ENCODE measurements at regions not wholly inside any gene's neighbourhood (a gene's known extent, or its start where the extent isn't known, plus 50 kb on each side); places are given as distances from the start of the nearest gene placed in this dataset.

DNA sequence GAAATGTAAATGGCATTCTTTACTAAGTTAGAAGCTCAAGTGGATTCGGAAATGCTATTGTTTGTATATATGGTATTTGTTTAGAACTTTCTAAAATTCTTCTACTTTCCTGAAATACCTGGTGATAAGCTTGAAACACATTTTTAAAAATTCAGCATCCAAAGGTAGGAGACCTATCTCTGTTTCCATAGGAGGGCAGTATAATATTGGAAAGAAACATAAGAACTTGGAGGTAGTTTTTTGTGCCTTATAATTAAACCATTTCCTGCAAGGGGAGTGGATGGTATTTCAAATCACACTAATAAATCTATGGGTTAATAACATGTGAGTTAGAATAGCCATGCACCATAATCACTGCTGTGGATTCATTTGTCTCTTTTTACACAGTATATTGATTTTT, 217.4 kb upstream of the AADAT start:
- TF ChIP-seq JUN (IDR thresholded peaks at IDR 0.05; ENCODE audit: borderline replicate concordance, insufficient read depth, insufficient read length, low read depth): no peak
- TF ChIP-seq EZH2 (IDR thresholded peaks at IDR 0.05; ENCODE audit: borderline replicate concordance, low read depth, low read length, severe bottlenecking): no peak
- Histone ChIP-seq H3K4me2 (ENCODE audit: insufficient read depth, low read length) (no peak overlapping the region), H3K27ac (ENCODE audit: insufficient read depth, low read depth, low read length) (no peak overlapping the region), H3K79me2 (ENCODE audit: control insufficient read depth, insufficient read depth, low read length) (no peaks in the 10 kb centered on the region), H3K4me1 (ENCODE audit: control insufficient read depth, extremely low read depth, insufficient read depth, low read length) (no peaks in the 10 kb centered on the region), H2AFZ (ENCODE audit: low read depth, low read length) (no peak overlapping the region), H3K36me3 (ENCODE audit: control insufficient read depth in 2 of 2, extremely low read depth in 1 of 2, insufficient read depth in 2 of 2, low read length in 2 of 2) (no peaks in the 10 kb centered on the region), H3K9ac (replicated peaks; ENCODE audit: extremely low read depth, insufficient read depth, low read length) (no peak overlapping the region), H3K27me3 (ENCODE audit: control insufficient read depth in 2 of 2, insufficient read depth in 2 of 2, low read length in 2 of 2) (no peaks in the 10 kb centered on the region), H4K20me1 (replicated peaks; ENCODE audit: control insufficient read depth, extremely low read depth, insufficient read depth, low read length) (no peaks in the 10 kb centered on the region), H3K9me3 (replicated peaks; ENCODE audit: control insufficient read depth, insufficient read depth, low read length) (peaks cover 2% of the 10 kb centered on the region), H3K4me3 (replicated peaks in 1 of 3; ENCODE audit: insufficient read depth in 1 of 3, low read depth in 1 of 3, low read length in 3 of 3) (no peak overlapping the region), H3K9me1 (replicated peaks; ENCODE audit: control insufficient read depth, extremely low read depth, insufficient read depth, low read length) (no peaks in the 10 kb centered on the region)
- no peak for DNase-seq (ENCODE audit: low read depth, low spot score)
- no TSS peak for BruUV-seq (replicated peaks)
- intact Hi-C loops (cut with micrococcal nuclease) (no loop called here), dilution Hi-C loops (cut with MboI; ENCODE audit: extremely low pct_ligation_motif_present, low sequenced_read_pairs) (no loop called here)
- ChIA-PET POLR2A (no interaction called here), CTCF (no interaction called here)
- FAIRE-seq: no peak

DNA sequence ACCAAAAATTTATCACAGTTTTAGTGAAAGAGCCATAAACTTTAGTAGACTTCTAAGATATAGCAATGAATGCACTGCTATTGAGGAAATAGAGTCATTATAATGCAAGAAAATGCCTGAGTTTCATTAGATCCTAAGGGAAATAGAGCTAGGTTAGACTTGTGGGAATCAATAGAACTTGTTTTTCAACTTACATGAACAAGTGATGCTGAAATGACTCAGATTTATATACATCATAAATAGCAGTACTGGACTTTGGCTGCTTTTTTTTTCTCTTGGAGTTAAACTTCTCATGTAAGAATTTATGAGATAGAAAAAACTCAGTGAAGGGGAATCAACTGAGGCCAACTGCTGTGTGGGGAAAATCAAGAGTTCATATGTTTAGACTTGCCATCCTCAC, 216.5 kb upstream of the AADAT start:
- H3K4me2 ChIP-seq (ENCODE audit: insufficient read depth, low read length): no peak overlapping the region
- no peak for DNase-seq (ENCODE audit: low read depth, low spot score)
- ChIA-PET POLR2A (no interaction called here), CTCF (no interaction called here)
- H3K9me1 ChIP-seq (replicated peaks; ENCODE audit: control insufficient read depth, extremely low read depth, insufficient read depth, low read length): no peaks in the 10 kb centered on the region
- no TSS peak for BruUV-seq (replicated peaks)
- H3K79me2 ChIP-seq (ENCODE audit: control insufficient read depth, insufficient read depth, low read length): no peaks in the 10 kb centered on the region
- H3K36me3 ChIP-seq (ENCODE audit: control insufficient read depth in 2 of 2, extremely low read depth in 1 of 2, insufficient read depth in 2 of 2, low read length in 2 of 2): no peaks in the 10 kb centered on the region
- intact Hi-C loops (cut with micrococcal nuclease) (no loop called here), dilution Hi-C loops (cut with MboI; ENCODE audit: extremely low pct_ligation_motif_present, low sequenced_read_pairs) (no loop called here)
- H3K4me1 ChIP-seq (ENCODE audit: control insufficient read depth, extremely low read depth, insufficient read depth, low read length): no peaks in the 10 kb centered on the region
- H3K27ac ChIP-seq (ENCODE audit: insufficient read depth, low read depth, low read length): no peak overlapping the region
- no peak overlapping the region for H3K4me3 ChIP-seq (replicated peaks in 1 of 3; ENCODE audit: insufficient read depth in 1 of 3, low read depth in 1 of 3, low read length in 3 of 3)
- TF ChIP-seq GATA2 (IDR thresholded peaks at IDR 0.05; ENCODE audit: insufficient read depth, insufficient read length, low read depth, low read length) (no peak), JUN (IDR thresholded peaks at IDR 0.05; ENCODE audit: borderline replicate concordance, insufficient read depth, insufficient read length, low read depth) (no peak), POLR2A (IDR thresholded peaks at IDR 0.05; ENCODE audit: low read depth, low read length) (no peak), POLR2AphosphoS5 (IDR thresholded peaks at IDR 0.05; ENCODE audit: insufficient read depth, low read depth, low read length) (no peak), FOS (IDR thresholded peaks at IDR 0.05; ENCODE audit: borderline replicate concordance, insufficient read depth, low read length) (no peak), MYC (IDR thresholded peaks at IDR 0.05; ENCODE audit: low read depth, low read length) (no peak), EZH2 (IDR thresholded peaks at IDR 0.05; ENCODE audit: borderline replicate concordance, low read depth, low read length, severe bottlenecking) (no peak)
- TF ChIP-seq, protein P1, sequence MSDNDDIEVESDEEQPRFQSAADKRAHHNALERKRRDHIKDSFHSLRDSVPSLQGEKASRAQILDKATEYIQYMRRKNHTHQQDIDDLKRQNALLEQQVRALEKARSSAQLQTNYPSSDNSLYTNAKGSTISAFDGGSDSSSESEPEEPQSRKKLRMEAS (IDR thresholded peaks at IDR 0.05; ENCODE audit: insufficient read depth, insufficient read length): no peak
- TF ChIP-seq, protein P2, sequence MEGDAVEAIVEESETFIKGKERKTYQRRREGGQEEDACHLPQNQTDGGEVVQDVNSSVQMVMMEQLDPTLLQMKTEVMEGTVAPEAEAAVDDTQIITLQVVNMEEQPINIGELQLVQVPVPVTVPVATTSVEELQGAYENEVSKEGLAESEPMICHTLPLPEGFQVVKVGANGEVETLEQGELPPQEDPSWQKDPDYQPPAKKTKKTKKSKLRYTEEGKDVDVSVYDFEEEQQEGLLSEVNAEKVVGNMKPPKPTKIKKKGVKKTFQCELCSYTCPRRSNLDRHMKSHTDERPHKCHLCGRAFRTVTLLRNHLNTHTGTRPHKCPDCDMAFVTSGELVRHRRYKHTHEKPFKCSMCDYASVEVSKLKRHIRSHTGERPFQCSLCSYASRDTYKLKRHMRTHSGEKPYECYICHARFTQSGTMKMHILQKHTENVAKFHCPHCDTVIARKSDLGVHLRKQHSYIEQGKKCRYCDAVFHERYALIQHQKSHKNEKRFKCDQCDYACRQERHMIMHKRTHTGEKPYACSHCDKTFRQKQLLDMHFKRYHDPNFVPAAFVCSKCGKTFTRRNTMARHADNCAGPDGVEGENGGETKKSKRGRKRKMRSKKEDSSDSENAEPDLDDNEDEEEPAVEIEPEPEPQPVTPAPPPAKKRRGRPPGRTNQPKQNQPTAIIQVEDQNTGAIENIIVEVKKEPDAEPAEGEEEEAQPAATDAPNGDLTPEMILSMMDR (IDR thresholded peaks at IDR 0.05; ENCODE audit: extremely low read depth in 1 of 2, insufficient read depth in 1 of 2, low read depth in 1 of 2, low read length in 2 of 2): no peak
- no peaks in the 10 kb centered on the region for H4K20me1 ChIP-seq (replicated peaks; ENCODE audit: control insufficient read depth, extremely low read depth, insufficient read depth, low read length)
- no peak overlapping the region for H3K9ac ChIP-seq (replicated peaks; ENCODE audit: extremely low read depth, insufficient read depth, low read length)
- no peak for FAIRE-seq
- H3K9me3 ChIP-seq (replicated peaks; ENCODE audit: control insufficient read depth, insufficient read depth, low read length): peaks cover 2% of the 10 kb centered on the region
- no peak overlapping the region for H2AFZ ChIP-seq (ENCODE audit: low read depth, low read length)
- H3K27me3 ChIP-seq (ENCODE audit: control insufficient read depth in 2 of 2, insufficient read depth in 2 of 2, low read length in 2 of 2): no peaks in the 10 kb centered on the region
